MM.1S (cell line): ENCODE measurements at regions not wholly inside any gene's neighbourhood (a gene's known extent, or its start where the extent isn't known, plus 50 kb on each side); places are given as distances from the start of the nearest gene placed in this dataset.

ENCODE experiments used
- CTCF ChIP-seq: fragments of 300-600 bp; sonication (generic); IDR thresholded peaks from 2 replicates; pipeline ENCODE4 v1.5.1; 2016; ENCODE audit warnings: antibody characterized with exemption, low read length, mixed read lengths
- EZH2phosphoT487 ChIP-seq: fragments of 300-600 bp; sonication (generic); IDR thresholded peaks from 2 replicates; pipeline ENCODE4 v1.6.1; 2018; ENCODE audit warnings: antibody characterized with exemption, low read length

GRCh38 chrX:26295425-26295824 is 79.5 kb downstream of the MAGEB5 start:
- no peak for TF ChIP-seq CTCF
- TF ChIP-seq EZH2phosphoT487: no peak
